SK-N-SH (cell line): ENCODE measurements at regions not wholly inside any gene's neighbourhood (a gene's known extent, or its start where the extent isn't known, plus 50 kb on each side); places are given as distances from the start of the nearest gene placed in this dataset.

Source experiments
- CTCF ChIA-PET: fragments of 300-600, 350-600 bp; formaldehyde crosslinking; extraction: SDS; loops from one replicate; lab custom pipeline; 2021; lab: Yijun Ruan, JAX
- POLR2A ChIA-PET: fragments of 350-600 bp; sonication (Branson Sonifier 250); formaldehyde crosslinking; extraction: SDS; loops from one replicate; lab custom pipeline; 2020; ENCODE audit warnings: antibody characterized with exemption, inconsistent platforms; lab: Yijun Ruan, JAX
- DNase-seq: peaks from one replicate; pipeline ENCODE4 v3.0.0; 2012
- H2AFZ ChIP-seq: fragments of 200-600 bp; sonication (generic); 2 replicates; pipeline ENCODE4 v1.8.1; 2016; ENCODE audit warnings: antibody characterized with exemption, mild to moderate bottlenecking, low read depth
- H3F3A ChIP-seq: fragments of 200-600 bp; sonication (generic); replicated peaks from 2 replicates; pipeline ENCODE3; 2016; ENCODE audit warnings: antibody characterized with exemption, mild to moderate bottlenecking; ENCODE audit not compliant: insufficient read depth
- H3K27ac ChIP-seq, 2 experiments: fragments of 200-500 bp in 1 of 2; fragments of 200-600 bp in 1 of 2; sonication (Bioruptor generic) in 1 of 2; sonication (generic), shearing (Covaris generic) in 1 of 2; 2 replicates each; pipeline versions ENCODE4 v1.5.1 to v1.6.1; 2014 to 2016; ENCODE audit warnings: low read depth in 2 of 2, inconsistent platforms in 1 of 2, low read length in 1 of 2, mild to moderate bottlenecking in 1 of 2, mixed read lengths in 1 of 2
- H3K27me3 ChIP-seq: fragments of 200-600 bp; sonication (generic), shearing (Covaris generic); 2 replicates; pipeline ENCODE4 v1.6.1; 2016; ENCODE audit warnings: mixed run types; ENCODE audit not compliant: insufficient read depth
- H3K36me3 ChIP-seq, 2 experiments: fragments of 200-500 bp in 1 of 2; fragments of 200-600 bp in 1 of 2; sonication (Bioruptor generic) in 1 of 2; sonication (generic) in 1 of 2; replicated peaks in 1 of 2; 2 replicates each; pipeline versions ENCODE3 to v1.5.1; 2014 to 2016; ENCODE audit warnings: low read length in 1 of 2, mild to moderate bottlenecking in 1 of 2; ENCODE audit not compliant: insufficient read depth in 2 of 2, control insufficient read depth in 1 of 2
- H3K4me1 ChIP-seq, 2 experiments: fragments of 200-500 bp in 1 of 2; fragments of 200-600 bp in 1 of 2; sonication (Bioruptor generic) in 1 of 2; sonication (generic), shearing (Covaris generic) in 1 of 2; 2 replicates each; pipeline versions ENCODE4 v1.5.1 to v1.6.1; 2014 to 2016; ENCODE audit warnings: low read depth in 1 of 2, low read length in 1 of 2, mixed run types in 1 of 2; ENCODE audit not compliant: insufficient read depth in 2 of 2, control insufficient read depth in 1 of 2
- H3K4me2 ChIP-seq: fragments of 200-600 bp; sonication (generic), shearing (Covaris generic); 2 replicates; pipeline ENCODE4 v1.6.1; 2017; ENCODE audit warnings: mixed run types
- H3K4me3 ChIP-seq, 2 experiments: fragments of 200-500 bp in 1 of 2; fragments of 200-600 bp in 1 of 2; sonication (Bioruptor generic) in 1 of 2; sonication (generic), shearing (Covaris generic) in 1 of 2; 2 replicates each; pipeline versions ENCODE4 v1.5.1 to v1.8.1; 2014 to 2016; ENCODE audit warnings: low read depth in 2 of 2, inconsistent platforms in 1 of 2, low read length in 1 of 2, mild to moderate bottlenecking in 1 of 2, mixed read lengths in 1 of 2, moderate library complexity in 1 of 2
- H3K79me2 ChIP-seq: fragments of 200-600 bp; sonication (generic); 2 replicates; pipeline ENCODE4 v1.8.1; 2017; ENCODE audit warnings: mild to moderate bottlenecking; ENCODE audit not compliant: insufficient read depth
- H3K9ac ChIP-seq: fragments of 200-600 bp; sonication (generic); 2 replicates; pipeline ENCODE4 v1.6.1; 2017; ENCODE audit warnings: mixed run types
- H3K9me2 ChIP-seq: fragments of 200-600 bp; sonication (generic); 2 replicates; pipeline ENCODE4 v1.6.1; 2017; ENCODE audit warnings: mixed run types
- H3K9me3 ChIP-seq: fragments of 200-600 bp; sonication (generic); 2 replicates; pipeline ENCODE4 v1.6.1; 2017; ENCODE audit warnings: mixed run types, mild to moderate bottlenecking, moderate library complexity
- H4K20me1 ChIP-seq: fragments of 200-600 bp; sonication (generic); 2 replicates; pipeline ENCODE4 v1.6.1; 2017; ENCODE audit warnings: mild to moderate bottlenecking, mixed run types; ENCODE audit not compliant: insufficient read depth
- CTCF ChIP-seq: fragments of 200-600 bp; sonication (generic); IDR thresholded peaks from 2 replicates; pipeline ENCODE4 v1.6.1; 2017; ENCODE audit warnings: antibody characterized with exemption, mild to moderate bottlenecking, moderate library complexity
- ELF1 ChIP-seq: IDR thresholded peaks from 2 replicates; pipeline ENCODE4 v1.4.0; 2012
- EZH2phosphoT487 ChIP-seq: fragments of 200-600 bp; sonication (generic); IDR thresholded peaks from 2 replicates; pipeline ENCODE4 v1.6.1; 2017; ENCODE audit warnings: low read depth, mixed run types, mild to moderate bottlenecking, antibody characterized with exemption, moderate library complexity, borderline replicate concordance
- FOXM1 ChIP-seq: IDR thresholded peaks from 2 replicates; pipeline ENCODE4 v1.4.0; 2012; ENCODE audit warnings: low read depth, mild to moderate bottlenecking
- GATA2 ChIP-seq: sonication (generic); formaldehyde crosslinking; IDR thresholded peaks from 2 replicates; pipeline ENCODE4 v1.5.0; 2020; ENCODE audit warnings: mild to moderate bottlenecking, missing genetic modification reagents
- IRF3 ChIP-seq: fragments of 150-350 bp; IDR thresholded peaks from 2 replicates; pipeline ENCODE4 v1.6.1; 2016; ENCODE audit warnings: mild to moderate bottlenecking, low read depth, low read length
- MAX ChIP-seq: IDR thresholded peaks from 2 replicates; pipeline ENCODE4 v1.4.0; 2012; ENCODE audit warnings: low read depth
- MEF2A ChIP-seq: IDR thresholded peaks from 2 replicates; pipeline ENCODE4 v1.4.0; 2012; ENCODE audit warnings: low read depth, borderline replicate concordance
- MXI1 ChIP-seq: IDR thresholded peaks from 2 replicates; pipeline ENCODE4 v1.6.1; 2012; ENCODE audit warnings: mild to moderate bottlenecking, low read depth, low read length, improper control_type of control experiment
- NFIC ChIP-seq: IDR thresholded peaks from 2 replicates; pipeline ENCODE4 v1.4.0; 2012; ENCODE audit warnings: borderline replicate concordance
- NRF1 ChIP-seq: IDR thresholded peaks from 2 replicates; pipeline ENCODE4 v1.6.1; 2012; ENCODE audit warnings: low read depth, mild to moderate bottlenecking, low read length
- POLR2AphosphoS5 ChIP-seq: IDR thresholded peaks from 2 replicates; pipeline ENCODE4 v1.6.1; 2012; ENCODE audit warnings: low read depth, low read length
- RAD21 ChIP-seq: IDR thresholded peaks from 2 replicates; pipeline ENCODE4 v1.6.1; 2012; ENCODE audit warnings: mild to moderate bottlenecking, low read length
- RCOR1 ChIP-seq: fragments of 150-350 bp; IDR thresholded peaks from 2 replicates; pipeline ENCODE4 v1.6.1; 2017; ENCODE audit warnings: antibody characterized with exemption, low read length
- SIN3A ChIP-seq: IDR thresholded peaks from 2 replicates; pipeline ENCODE4 v1.6.1; 2012; ENCODE audit warnings: low read depth, mild to moderate bottlenecking, low read length, moderate library complexity, borderline replicate concordance
- TAF1 ChIP-seq: IDR thresholded peaks from 2 replicates; pipeline ENCODE4 v1.6.1; 2012; ENCODE audit warnings: low read depth, mild to moderate bottlenecking, low read length, moderate library complexity, borderline replicate concordance
- TCF12 ChIP-seq: IDR thresholded peaks from 2 replicates; pipeline ENCODE4 v1.4.0; 2012
- TEAD4 ChIP-seq: IDR thresholded peaks from 2 replicates; pipeline ENCODE4 v1.4.0; 2012; ENCODE audit warnings: mild to moderate bottlenecking, borderline replicate concordance; ENCODE audit not compliant: insufficient read depth
- USF1 ChIP-seq: IDR thresholded peaks from 2 replicates; pipeline ENCODE4 v1.4.0; 2012; ENCODE audit warnings: low read depth, borderline replicate concordance
- ZBTB33 ChIP-seq: IDR thresholded peaks from 2 replicates; pipeline ENCODE4 v1.4.0; 2012; ENCODE audit warnings: low read depth, borderline replicate concordance
- WGBS: methylation state at CpG from one replicate; pipeline ENCODE4 v1.1.6; 2017; ENCODE audit warnings: low lambda C conversion rate; 5-methylcytosine and 5-hydroxymethylcytosine counted together

- POLR2A ChIA-PET: interaction anchor here (0.6 kb wide), 1 partner anchor 996 kb away, joined by 3 read pairs; no protein-coding TSS in a partner anchor
- no peak overlapping the region for H2AFZ ChIP-seq
- WGBS: 36% methylated on average over 2 of the region's 2 CpGs
- TF ChIP-seq RCOR1 (no peak), FOXM1 (no peak), POLR2AphosphoS5 (no peak), EZH2phosphoT487 (no peak), ELF1 (no peak)
- no peak for DNase-seq
- no peak overlapping the region for H3K4me2 ChIP-seq
- no peaks in the 10 kb centered on the region; the same call in 1 of the 2 replicates for H3K27me3 ChIP-seq
- no peak overlapping the region for H3K9ac ChIP-seq
- H3K9me3 ChIP-seq: no peaks in the 10 kb centered on the region
- no peak overlapping the region for H3K27ac ChIP-seq
- no peaks in the 10 kb centered on the region for H3K79me2 ChIP-seq
- no peaks in the 10 kb centered on the region for H4K20me1 ChIP-seq
- CTCF ChIA-PET: interaction anchor here (1.0 to 1.2 kb wide), 3 partner anchors 18 to 604 kb away, joined by 3 to 4 read pairs (median 4); no protein-coding TSS in a partner anchor
- H3K9me2 ChIP-seq: no peaks in the 10 kb centered on the region
- H3K4me3 ChIP-seq: no peak overlapping the region
- H3K36me3 ChIP-seq: no peaks in the 10 kb centered on the region
- no peaks in the 10 kb centered on the region for H3F3A ChIP-seq
- H3K4me1 ChIP-seq: peaks cover 0 to 14% of the 10 kb centered on the region in 2 experiments; a peak in 2 of 4 replicates
Observed at GRCh38 chr2:100222844-100223243, 80.5 kb upstream of the AFF3 start.

GRCh38 chr2:100218552-100218951, 76.2 kb upstream of the AFF3 start:
- Histone ChIP-seq H3K27ac (no peak overlapping the region), H4K20me1 (no peaks in the 10 kb centered on the region), H3K4me2 (no peak overlapping the region), H3K4me3 (no peak overlapping the region), H3K4me1 (peaks cover 0 to 2% of the 10 kb centered on the region in 2 experiments; a peak in 1 of 4 replicates), H3K79me2 (no peaks in the 10 kb centered on the region), H3F3A (no peaks in the 10 kb centered on the region), H3K36me3 (no peaks in the 10 kb centered on the region), H2AFZ (no peak overlapping the region), H3K27me3 (no peaks in the 10 kb centered on the region), H3K9me3 (no peaks in the 10 kb centered on the region), H3K9me2 (no peaks in the 10 kb centered on the region), H3K9ac (no peak overlapping the region)
- TF ChIP-seq MXI1: no peak
- no peak for TF ChIP-seq NFIC
- no peak for TF ChIP-seq IRF3
- no peak for TF ChIP-seq FOXM1
- no peak for TF ChIP-seq MEF2A
- TF ChIP-seq RAD21: no peak
- TF ChIP-seq TAF1: no peak
- no peak for TF ChIP-seq POLR2AphosphoS5
- no peak for TF ChIP-seq RCOR1
- no peak for TF ChIP-seq MAX
- TF ChIP-seq CTCF: no peak
- TF ChIP-seq TCF12: no peak
- no peak for TF ChIP-seq SIN3A
- no peak for TF ChIP-seq NRF1
- TF ChIP-seq ZBTB33: no peak
- no peak for TF ChIP-seq TEAD4
- no peak for TF ChIP-seq GATA2 (CRISPR knock-in tag)
- TF ChIP-seq EZH2phosphoT487: no peak
- TF ChIP-seq USF1: no peak
- no peak for DNase-seq
- ChIA-PET POLR2A (no interaction called here), CTCF (interaction anchor here (2.0 kb wide), 1 partner anchor 11 kb away, joined by 7 read pairs; no protein-coding TSS in a partner anchor)
- WGBS: 79% methylated on average over 3 of the region's 3 CpGs
